ENCODE measurements at regions not wholly inside any gene's neighbourhood (a gene's known extent, or its start where the extent isn't known, plus 50 kb on each side); places are given as distances from the start of the nearest gene placed in this dataset.

DNA sequence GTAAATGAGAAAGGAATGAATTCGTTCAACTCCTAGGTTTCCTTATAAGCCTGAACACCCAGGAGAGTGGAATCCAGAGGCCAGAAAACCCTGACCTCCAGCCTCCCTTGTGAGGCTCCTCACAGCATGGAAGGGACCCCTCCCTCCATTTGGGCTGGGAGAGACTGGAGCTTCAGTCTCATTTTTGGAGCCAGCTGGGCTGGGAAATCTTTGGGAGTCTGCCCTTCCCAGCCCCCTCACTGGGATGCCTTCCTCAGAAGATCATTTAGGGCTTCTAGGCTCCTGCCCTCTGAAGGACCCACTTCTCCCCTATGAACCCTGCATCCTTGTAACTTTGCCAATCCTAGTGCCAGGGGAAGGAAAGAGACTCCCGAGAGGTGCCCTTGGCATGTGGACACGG lies 346.1 kb downstream of the CYP26B1 start:
- TF ChIP-seq, protein P1, sequence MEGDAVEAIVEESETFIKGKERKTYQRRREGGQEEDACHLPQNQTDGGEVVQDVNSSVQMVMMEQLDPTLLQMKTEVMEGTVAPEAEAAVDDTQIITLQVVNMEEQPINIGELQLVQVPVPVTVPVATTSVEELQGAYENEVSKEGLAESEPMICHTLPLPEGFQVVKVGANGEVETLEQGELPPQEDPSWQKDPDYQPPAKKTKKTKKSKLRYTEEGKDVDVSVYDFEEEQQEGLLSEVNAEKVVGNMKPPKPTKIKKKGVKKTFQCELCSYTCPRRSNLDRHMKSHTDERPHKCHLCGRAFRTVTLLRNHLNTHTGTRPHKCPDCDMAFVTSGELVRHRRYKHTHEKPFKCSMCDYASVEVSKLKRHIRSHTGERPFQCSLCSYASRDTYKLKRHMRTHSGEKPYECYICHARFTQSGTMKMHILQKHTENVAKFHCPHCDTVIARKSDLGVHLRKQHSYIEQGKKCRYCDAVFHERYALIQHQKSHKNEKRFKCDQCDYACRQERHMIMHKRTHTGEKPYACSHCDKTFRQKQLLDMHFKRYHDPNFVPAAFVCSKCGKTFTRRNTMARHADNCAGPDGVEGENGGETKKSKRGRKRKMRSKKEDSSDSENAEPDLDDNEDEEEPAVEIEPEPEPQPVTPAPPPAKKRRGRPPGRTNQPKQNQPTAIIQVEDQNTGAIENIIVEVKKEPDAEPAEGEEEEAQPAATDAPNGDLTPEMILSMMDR (IDR thresholded peaks at IDR 0.05): no peak
- TF ChIP-seq POLR2A (IDR thresholded peaks at IDR 0.05): no peak
